Common myeloid progenitor, CD34-positive (primary cell): ENCODE measurements at regions not wholly inside any gene's neighbourhood (a gene's known extent, or its start where the extent isn't known, plus 50 kb on each side); places are given as distances from the start of the nearest gene placed in this dataset.

Experiments used
- CTCF ChIA-PET: fragments of 350-600 bp; sonication (Branson Sonifier 250); formaldehyde crosslinking; loops from one replicate; lab custom pipeline; 2021; ENCODE audit warnings: antibody characterized with exemption; lab: Charles Lee
- POLR2A ChIA-PET: fragments of 350-600 bp; sonication (Branson Sonifier 250); formaldehyde crosslinking; loops from one replicate; lab custom pipeline; 2021; ENCODE audit warnings: antibody characterized with exemption; lab: Charles Lee
- DNase-seq, 3 donors: peaks; one replicate each; pipeline versions ENCODE4 v3.0.0 to v3.0.0-alpha.2; 2013
- H3K27ac ChIP-seq, 2 experiments: 1 replicate in 1 of 2; 2 replicates in 1 of 2; pipeline ENCODE4 v1.7.0; 2013; ENCODE audit warnings: inconsistent platforms in 2 of 2, low read length in 2 of 2, mild to moderate bottlenecking in 2 of 2, low read depth in 1 of 2, moderate library complexity in 1 of 2; ENCODE audit not compliant: severe bottlenecking in 2 of 2, insufficient read depth in 1 of 2, poor library complexity in 1 of 2
- H3K27me3 ChIP-seq, 5 experiments: replicated peaks in 2 of 5; 1 replicate in 3 of 5; 2 replicates in 2 of 5; pipeline versions ENCODE4 v1.6.1 to v1.7.0; 2013; ENCODE audit warnings: low read length in 4 of 5, mild to moderate bottlenecking in 2 of 5, moderate library complexity in 2 of 5, inconsistent platforms in 1 of 5; ENCODE audit not compliant: insufficient read depth in 5 of 5, control insufficient read depth in 4 of 5
- H3K36me3 ChIP-seq, 4 experiments: 1 replicate in 2 of 4; 2 replicates in 2 of 4; pipeline versions ENCODE4 v1.6.1 to v1.7.0; 2013; ENCODE audit warnings: low read length in 3 of 4, control low read depth in 1 of 4, mild to moderate bottlenecking in 1 of 4; ENCODE audit not compliant: control insufficient read depth in 4 of 4, insufficient read depth in 4 of 4
- H3K4me1 ChIP-seq, 4 experiments: 1 replicate in 3 of 4; 2 replicates in 1 of 4; pipeline versions ENCODE4 v1.6.1 to v1.7.1; 2013; ENCODE audit warnings: low read length in 3 of 4, mild to moderate bottlenecking in 3 of 4, control low read depth in 1 of 4, inconsistent platforms in 1 of 4, moderate library complexity in 1 of 4; ENCODE audit not compliant: control insufficient read depth in 4 of 4, insufficient read depth in 4 of 4; ENCODE audit errors: control extremely low read depth in 1 of 4
- H3K4me3 ChIP-seq, 7 experiments: 1 replicate in 4 of 7; 2 replicates in 3 of 7; pipeline versions ENCODE4 v1.5.1 to v1.7.0; 2013; ENCODE audit warnings: mild to moderate bottlenecking in 7 of 7, low read length in 6 of 7, moderate library complexity in 6 of 7, inconsistent platforms in 2 of 7, low read depth in 2 of 7, control low read depth in 1 of 7; ENCODE audit not compliant: insufficient read depth in 4 of 7, control insufficient read depth in 1 of 7; ENCODE audit errors: extremely low read depth in 1 of 7
- H3K9me3 ChIP-seq, 5 experiments: 1 replicate in 4 of 5; 2 replicates in 1 of 5; pipeline versions ENCODE4 v1.6.1 to v1.7.1; 2013; ENCODE audit warnings: low read length in 4 of 5, mild to moderate bottlenecking in 2 of 5, inconsistent platforms in 1 of 5, low read depth in 1 of 5, moderate library complexity in 1 of 5; ENCODE audit not compliant: control insufficient read depth in 4 of 5, insufficient read depth in 2 of 5; ENCODE audit errors: control extremely low read depth in 1 of 5
- whole genome bisulfite sequencing: methylation state at CpG from one replicate; pipeline ENCODE4 v1.1.5; 2013; ENCODE audit not compliant: insufficient coverage; 5-methylcytosine and 5-hydroxymethylcytosine counted together

GRCh38 chr13:26465514-26465913 is 92.0 kb upstream of the WASF3 start:
- H3K27ac ChIP-seq = no peak overlapping the region
- no peak overlapping the region for H3K4me3 ChIP-seq
- 87% methylated on average over 11 of the region's 12 CpGs for WGBS
- POLR2A ChIA-PET = no interaction called here
- H3K27me3 ChIP-seq = peaks cover 0 to 7% (median 3%) of the 10 kb centered on the region in 5 experiments
- CTCF ChIA-PET = no interaction called here
- H3K4me1 ChIP-seq = no peaks in the 10 kb centered on the region
- DNase-seq = no peak
- no peaks in the 10 kb centered on the region for H3K9me3 ChIP-seq
- no peaks in the 10 kb centered on the region for H3K36me3 ChIP-seq

- no peak overlapping the region for H3K27ac ChIP-seq
- no peaks in the 10 kb centered on the region for H3K4me1 ChIP-seq
- no peaks in the 10 kb centered on the region for H3K9me3 ChIP-seq
- no peak overlapping the region for H3K4me3 ChIP-seq
- no peaks in the 10 kb centered on the region for H3K36me3 ChIP-seq
- ChIA-PET CTCF (no interaction called here), POLR2A (no interaction called here)
- H3K27me3 ChIP-seq = peaks cover 0 to 7% (median 3%) of the 10 kb centered on the region in 5 experiments
- DNase-seq = no peak
These were observed 91.5 kb upstream of the WASF3 start for GRCh38 chr13:26465954-26466353.

- H3K9me3 ChIP-seq = no peaks in the 10 kb centered on the region
These were observed 89.2 kb upstream of the WASF3 start for GRCh38 chr13:26468265-26468801.

GRCh38 chr13:26469602-26470001 is 87.9 kb upstream of the WASF3 start:
- no peak overlapping the region for H3K4me3 ChIP-seq
- H3K9me3 ChIP-seq = no peaks in the 10 kb centered on the region
- ChIA-PET POLR2A (no interaction called here), CTCF (no interaction called here)
- H3K4me1 ChIP-seq = no peaks in the 10 kb centered on the region
- H3K27ac ChIP-seq = no peak overlapping the region
- no peaks in the 10 kb centered on the region for H3K36me3 ChIP-seq
- H3K27me3 ChIP-seq = peaks cover 0 to 2% (median 2%) of the 10 kb centered on the region in 5 experiments
- DNase-seq = no peak
- WGBS = 98% methylated on average over 3 of the region's 4 CpGs

More at GRCh38 chr13:26468265-26468801, 89.2 kb upstream of the WASF3 start:
- CTCF ChIA-PET = interaction anchor here (1.3 kb wide), 1 partner anchor 15 kb away, joined by 3 read pairs; no protein-coding TSS in a partner anchor
- no peaks in the 10 kb centered on the region for H3K36me3 ChIP-seq
- no peak overlapping the region for H3K27ac ChIP-seq
- H3K4me3 ChIP-seq = no peak overlapping the region
- H3K27me3 ChIP-seq = peaks cover 0 to 5% (median 3%) of the 10 kb centered on the region in 5 experiments
- no peak for DNase-seq
- no peaks in the 10 kb centered on the region for H3K4me1 ChIP-seq
- 71% methylated on average over 5 of the region's 6 CpGs for WGBS
- POLR2A ChIA-PET = no interaction called here

- WGBS = 96% methylated on average over 6 of the region's 8 CpGs
- Histone ChIP-seq H3K4me1 (peaks cover 0 to 10% (median 10%) of the 10 kb centered on the region in 4 experiments), H3K27ac (no peak overlapping the region), H3K27me3 (peaks cover 0 to 2% (median 2%) of the 10 kb centered on the region in 5 experiments), H3K9me3 (no peaks in the 10 kb centered on the region), H3K4me3 (no peak overlapping the region), H3K36me3 (no peaks in the 10 kb centered on the region)
- DNase-seq = no peak
- CTCF ChIA-PET = no interaction called here
- POLR2A ChIA-PET = no interaction called here
These were observed 85.7 kb upstream of the WASF3 start for GRCh38 chr13:26471807-26472206.

- 84% methylated on average over 3 of the region's 5 CpGs for WGBS
- Histone ChIP-seq H3K36me3 (no peaks in the 10 kb centered on the region), H3K4me1 (peaks cover 0 to 10% (median 10%) of the 10 kb centered on the region in 4 experiments), H3K27me3 (peaks cover 0 to 2% (median 0%) of the 10 kb centered on the region in 5 experiments), H3K4me3 (no peak overlapping the region), H3K27ac (no peak overlapping the region), H3K9me3 (no peaks in the 10 kb centered on the region)
- ChIA-PET POLR2A (no interaction called here), CTCF (no interaction called here)
- no peak for DNase-seq
These were observed 83.8 kb upstream of the WASF3 start for GRCh38 chr13:26473571-26474230.

- WGBS = 89% methylated on average over 11 of the region's 11 CpGs
- CTCF ChIA-PET = no interaction called here
- no peak for DNase-seq
These were observed 83.2 kb upstream of the WASF3 start for GRCh38 chr13:26474286-26474685.

More at GRCh38 chr13:26474286-26474685, 83.2 kb upstream of the WASF3 start:
- Histone ChIP-seq H3K9me3 (no peaks in the 10 kb centered on the region), H3K4me3 (no peak overlapping the region), H3K36me3 (no peaks in the 10 kb centered on the region), H3K4me1 (peaks cover 0 to 10% (median 10%) of the 10 kb centered on the region in 4 experiments), H3K27me3 (peaks cover 0 to 2% (median 0%) of the 10 kb centered on the region in 5 experiments), H3K27ac (no peak overlapping the region)
- POLR2A ChIA-PET = no interaction called here
